ENCODE measurements at regions not wholly inside any gene's neighbourhood (a gene's known extent, or its start where the extent isn't known, plus 50 kb on each side); places are given as distances from the start of the nearest gene placed in this dataset.

- intact Hi-C loops (cut with micrococcal nuclease; ENCODE audit: unreplicated experiment) = no loop called here
- CTCF ChIA-PET (ENCODE audit: unreplicated experiment) = no interaction called here
- H3K4me3 ChIP-seq (ENCODE audit: low read depth, low read length, poor library complexity, severe bottlenecking) = no peak overlapping the region
- no peak for DNase-seq (ENCODE audit: low spot score)
- no peak overlapping the region for H3K4me2 ChIP-seq (ENCODE audit: low read length)
- H3K4me1 ChIP-seq (ENCODE audit: insufficient read depth, low read length, poor library complexity, severe bottlenecking) = no peaks in the 10 kb centered on the region
- H4K20me1 ChIP-seq (ENCODE audit: insufficient read depth, low read length) = no peaks in the 10 kb centered on the region
- H3K79me2 ChIP-seq (ENCODE audit: insufficient read depth, low read depth, low read length) = no peaks in the 10 kb centered on the region
- no TSS peak for BruUV-seq (replicated peaks)
- no peaks in the 10 kb centered on the region for H3K9me3 ChIP-seq (ENCODE audit: low read length)
- POLR2A ChIA-PET = no interaction called here
- no peak overlapping the region for H3K27ac ChIP-seq (ENCODE audit: low read depth, low read length, poor library complexity, severe bottlenecking)
- no peak; the same call in 1 of the 2 replicates for TF ChIP-seq CTCF (conservative IDR thresholded peaks at IDR 0.05; ENCODE audit: low read length)
- no peak for TF ChIP-seq EZH2phosphoT487 (IDR thresholded peaks at IDR 0.05; ENCODE audit: borderline replicate concordance, low read depth, low read length)
- H3K9me2 ChIP-seq (ENCODE audit: insufficient read depth, low read length) = no peaks in the 10 kb centered on the region
- H3K36me3 ChIP-seq (ENCODE audit: insufficient read depth, low read length) = no peaks in the 10 kb centered on the region
- no peak overlapping the region for H2AFZ ChIP-seq (ENCODE audit: low read length)
Measured at GRCh38 chr1:65527707-65528503, 107.4 kb downstream of the LEPR start.

GRCh38 chr1:65531972-65532570, 111.6 kb downstream of the LEPR start:
- no peaks in the 10 kb centered on the region for H3K79me2 ChIP-seq (ENCODE audit: insufficient read depth, low read depth, low read length)
- CTCF ChIA-PET (ENCODE audit: unreplicated experiment) = no interaction called here
- BruUV-seq (replicated peaks) = no TSS peak

More at GRCh38 chr1:65531972-65532570, 111.6 kb downstream of the LEPR start:
- H3K4me1 ChIP-seq (ENCODE audit: insufficient read depth, low read length, poor library complexity, severe bottlenecking) = no peaks in the 10 kb centered on the region
- H4K20me1 ChIP-seq (ENCODE audit: insufficient read depth, low read length) = no peaks in the 10 kb centered on the region
- POLR2A ChIA-PET = no interaction called here
- H3K27ac ChIP-seq (ENCODE audit: low read depth, low read length, poor library complexity, severe bottlenecking) = no peak overlapping the region
- DNase-seq (ENCODE audit: low spot score) = no peak
- no peak overlapping the region for H2AFZ ChIP-seq (ENCODE audit: low read length)
- TF ChIP-seq EZH2phosphoT487 (IDR thresholded peaks at IDR 0.05; ENCODE audit: borderline replicate concordance, low read depth, low read length) (no peak), CTCF (conservative IDR thresholded peaks at IDR 0.05; ENCODE audit: low read length) (no peak)
- no peak overlapping the region for H3K4me3 ChIP-seq (ENCODE audit: low read depth, low read length, poor library complexity, severe bottlenecking)
- intact Hi-C loops (cut with micrococcal nuclease; ENCODE audit: unreplicated experiment) = no loop called here
- no peaks in the 10 kb centered on the region for H3K9me2 ChIP-seq (ENCODE audit: insufficient read depth, low read length)
- no peaks in the 10 kb centered on the region for H3K9me3 ChIP-seq (ENCODE audit: low read length)
- no peak overlapping the region for H3K4me2 ChIP-seq (ENCODE audit: low read length)
- H3K36me3 ChIP-seq (ENCODE audit: insufficient read depth, low read length) = no peaks in the 10 kb centered on the region
